Transverse colon (tissue), 4 donors: ENCODE measurements at regions not wholly inside any gene's neighbourhood (a gene's known extent, or its start where the extent isn't known, plus 50 kb on each side); places are given as distances from the start of the nearest gene placed in this dataset.

Experiments used
- EP300 ChIP-seq: sonication (generic); formaldehyde crosslinking; IDR thresholded peaks from one replicate; pipeline ENCODE4 v1.6.1; 2017; ENCODE audit warnings: antibody characterized with exemption, low read depth
- POLR2A ChIP-seq: fragments of 450-650 bp; IDR thresholded peaks from one replicate; pipeline ENCODE4 v1.6.1; 2016; ENCODE audit warnings: antibody characterized with exemption, mild to moderate bottlenecking, moderate library complexity
- POLR2AphosphoS5 ChIP-seq, 3 donors: sonication (generic); formaldehyde crosslinking; IDR thresholded peaks; one replicate each; pipeline ENCODE4 v1.6.1; 2016; ENCODE audit warnings: antibody characterized with exemption in 3 of 3
- TF ChIP-seq, protein P1 (sequence below), 5 experiments: fragments of 200-600 bp in 3 of 5; fragments of 450-650 bp in 2 of 5; sonication (generic) in 3 of 5; IDR thresholded peaks; 1 replicate in 2 of 5; 2 replicates in 3 of 5; pipeline ENCODE4 v1.5.1; 2016 to 2017; ENCODE audit warnings: antibody characterized with exemption in 5 of 5, inconsistent platforms in 3 of 5, mild to moderate bottlenecking in 2 of 5, moderate library complexity in 1 of 5

DNA sequence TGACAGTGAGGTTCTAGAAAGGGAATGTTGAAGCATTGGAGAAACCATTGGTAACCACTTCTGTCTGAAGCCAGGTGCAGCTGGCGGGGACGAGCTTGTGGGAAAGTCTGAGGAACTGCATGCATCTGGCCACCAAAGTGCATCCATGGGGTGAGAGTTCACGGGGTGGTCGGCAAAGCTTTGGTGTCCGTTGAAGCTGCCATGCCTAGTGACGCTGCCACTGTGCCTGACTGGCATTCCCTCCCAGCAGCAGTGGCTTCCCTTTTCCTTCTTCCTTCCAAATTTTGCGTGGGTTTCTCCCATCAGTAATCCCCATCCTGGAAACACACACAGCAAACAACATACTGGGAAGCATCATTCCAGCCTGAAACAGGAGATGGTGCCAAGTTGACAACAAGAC, 145.7 kb upstream of the ALDH1B1 start:
- TF ChIP-seq, protein P1, sequence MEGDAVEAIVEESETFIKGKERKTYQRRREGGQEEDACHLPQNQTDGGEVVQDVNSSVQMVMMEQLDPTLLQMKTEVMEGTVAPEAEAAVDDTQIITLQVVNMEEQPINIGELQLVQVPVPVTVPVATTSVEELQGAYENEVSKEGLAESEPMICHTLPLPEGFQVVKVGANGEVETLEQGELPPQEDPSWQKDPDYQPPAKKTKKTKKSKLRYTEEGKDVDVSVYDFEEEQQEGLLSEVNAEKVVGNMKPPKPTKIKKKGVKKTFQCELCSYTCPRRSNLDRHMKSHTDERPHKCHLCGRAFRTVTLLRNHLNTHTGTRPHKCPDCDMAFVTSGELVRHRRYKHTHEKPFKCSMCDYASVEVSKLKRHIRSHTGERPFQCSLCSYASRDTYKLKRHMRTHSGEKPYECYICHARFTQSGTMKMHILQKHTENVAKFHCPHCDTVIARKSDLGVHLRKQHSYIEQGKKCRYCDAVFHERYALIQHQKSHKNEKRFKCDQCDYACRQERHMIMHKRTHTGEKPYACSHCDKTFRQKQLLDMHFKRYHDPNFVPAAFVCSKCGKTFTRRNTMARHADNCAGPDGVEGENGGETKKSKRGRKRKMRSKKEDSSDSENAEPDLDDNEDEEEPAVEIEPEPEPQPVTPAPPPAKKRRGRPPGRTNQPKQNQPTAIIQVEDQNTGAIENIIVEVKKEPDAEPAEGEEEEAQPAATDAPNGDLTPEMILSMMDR (IDR thresholded peaks at IDR 0.05) = no peak
- TF ChIP-seq POLR2AphosphoS5 (IDR thresholded peaks at IDR 0.05) = no peak
- TF ChIP-seq EP300 = no peak
- TF ChIP-seq POLR2A = no peak
